Endothelial cell of umbilical vein (primary cell): ENCODE measurements at regions not wholly inside any gene's neighbourhood (a gene's known extent, or its start where the extent isn't known, plus 50 kb on each side); places are given as distances from the start of the nearest gene placed in this dataset.

Source experiments
- BruUV-seq: library from RNA; stranded (reverse); fragments of 400-500 nt; replicated peaks from 2 replicates; lab custom pipeline; 2021; lab: Mats Ljungman, UMichigan
- CTCF ChIA-PET: fragments of 300-600, 350-600 bp; sonication (Branson Sonifier 250); formaldehyde crosslinking; loops from one replicate; lab custom pipeline; 2021; ENCODE audit warnings: antibody characterized with exemption, inconsistent platforms; lab: Charles Lee
- POLR2A ChIA-PET: fragments of 300-600, 350-600 bp; sonication (Branson Sonifier 250); formaldehyde crosslinking; loops from one replicate; lab custom pipeline; 2021; ENCODE audit warnings: antibody characterized with exemption, inconsistent platforms; lab: Charles Lee
- DNase-seq: peaks from one replicate; pipeline ENCODE4 v3.0.0-alpha.2; 2011; ENCODE audit warnings: low read depth, low spot score
- FAIRE-seq: peaks from 2 replicates; lab custom pipeline; 2011; peaks lifted over from hg19 to GRCh38; lab: Jason Lieb, UNC
- H2AFZ ChIP-seq: 2 replicates; pipeline ENCODE4 v1.6.0; 2012; ENCODE audit warnings: low read depth, low read length, control low read depth, inconsistent platforms
- H3K27ac ChIP-seq: 2 replicates; pipeline ENCODE4 v1.5.1; 2011; ENCODE audit warnings: low read depth, mild to moderate bottlenecking, control low read depth, low read length, moderate library complexity; ENCODE audit not compliant: insufficient read depth
- H3K27me3 ChIP-seq, 2 experiments: 2 replicates each; pipeline versions ENCODE4 v1.6.0 to v1.6.1; 2011; ENCODE audit warnings: low read length in 2 of 2, mixed read lengths in 1 of 2; ENCODE audit not compliant: control insufficient read depth in 2 of 2, insufficient read depth in 2 of 2
- H3K36me3 ChIP-seq, 2 experiments: 2 replicates in 1 of 2; 3 replicates in 1 of 2; pipeline ENCODE4 v1.5.1; 2011; ENCODE audit warnings: low read length in 2 of 2, mild to moderate bottlenecking in 1 of 2, moderate library complexity in 1 of 2; ENCODE audit not compliant: control insufficient read depth in 2 of 2, insufficient read depth in 2 of 2; ENCODE audit errors: extremely low read depth in 1 of 2
- H3K4me1 ChIP-seq: 3 replicates; pipeline ENCODE4 v1.5.1; 2011; ENCODE audit warnings: mild to moderate bottlenecking, low read length; ENCODE audit not compliant: control insufficient read depth, insufficient read depth; ENCODE audit errors: extremely low read depth
- H3K4me2 ChIP-seq: 2 replicates; pipeline ENCODE4 v1.6.1; 2011; ENCODE audit warnings: low read length, control low read depth, mixed read lengths; ENCODE audit not compliant: insufficient read depth
- H3K4me3 ChIP-seq, 3 experiments: fragments of 200-600 bp in 1 of 3; sonication (generic), shearing (Covaris generic) in 1 of 3; replicated peaks in 1 of 3; 2 replicates each; pipeline ENCODE4 v1.5.1; 2011 to 2016; ENCODE audit warnings: control low read depth in 3 of 3, low read length in 3 of 3, mild to moderate bottlenecking in 2 of 3, inconsistent platforms in 1 of 3, low read depth in 1 of 3, moderate library complexity in 1 of 3; ENCODE audit not compliant: insufficient read depth in 1 of 3
- H3K79me2 ChIP-seq: 2 replicates; pipeline ENCODE4 v1.6.0; 2012; ENCODE audit warnings: low read length, inconsistent platforms; ENCODE audit not compliant: control insufficient read depth, insufficient read depth
- H3K9ac ChIP-seq: replicated peaks from 2 replicates; pipeline ENCODE3; 2011; ENCODE audit warnings: low read length, control low read depth; ENCODE audit not compliant: insufficient read depth; ENCODE audit errors: extremely low read depth
- H3K9me1 ChIP-seq: replicated peaks from 3 replicates; pipeline ENCODE4 v1.6.0; 2011; ENCODE audit warnings: mild to moderate bottlenecking, low read length; ENCODE audit not compliant: control insufficient read depth, insufficient read depth; ENCODE audit errors: extremely low read depth
- H3K9me3 ChIP-seq: replicated peaks from 2 replicates; pipeline ENCODE4 v1.5.1; 2012; ENCODE audit warnings: low read length, inconsistent platforms; ENCODE audit not compliant: control insufficient read depth, insufficient read depth
- H4K20me1 ChIP-seq: replicated peaks from 2 replicates; pipeline ENCODE3; 2011; ENCODE audit warnings: mild to moderate bottlenecking, low read length; ENCODE audit not compliant: control insufficient read depth, insufficient read depth; ENCODE audit errors: extremely low read depth
- CTCF ChIP-seq, 2 donors: IDR thresholded peaks; 1 replicate in 1 of 2; 2 replicates in 1 of 2; pipeline ENCODE4 v1.5.1; 2011; ENCODE audit warnings: low read length in 2 of 2, mild to moderate bottlenecking in 2 of 2, moderate library complexity in 2 of 2, control low read depth in 1 of 2, inconsistent platforms in 1 of 2, low read depth in 1 of 2; ENCODE audit not compliant: insufficient read depth in 1 of 2; ENCODE audit errors: extremely low read depth in 1 of 2
- EZH2 ChIP-seq: IDR thresholded peaks from 2 replicates; pipeline ENCODE4 v1.6.1; 2012; ENCODE audit warnings: borderline replicate concordance, low read depth, mild to moderate bottlenecking, moderate library complexity, low read length, inconsistent platforms; ENCODE audit not compliant: severe bottlenecking
- FOS ChIP-seq: IDR thresholded peaks from 2 replicates; pipeline ENCODE4 v1.6.1; 2011; ENCODE audit warnings: mild to moderate bottlenecking, low read length, moderate library complexity, borderline replicate concordance; ENCODE audit not compliant: insufficient read depth
- GATA2 ChIP-seq: IDR thresholded peaks from 2 replicates; pipeline ENCODE4 v1.7.0; 2011; ENCODE audit warnings: low read depth, mild to moderate bottlenecking, moderate library complexity, mixed read lengths, low read length; ENCODE audit not compliant: insufficient read length, insufficient read depth
- JUN ChIP-seq: IDR thresholded peaks from 2 replicates; pipeline ENCODE4 v1.6.1; 2011; ENCODE audit warnings: borderline replicate concordance, low read depth; ENCODE audit not compliant: insufficient read length, insufficient read depth
- MYC ChIP-seq: IDR thresholded peaks from one replicate; pipeline ENCODE4 v1.6.1; 2011; ENCODE audit warnings: mild to moderate bottlenecking, low read depth, low read length
- POLR2A ChIP-seq: IDR thresholded peaks from 2 replicates; pipeline ENCODE4 v1.6.1; 2012; ENCODE audit warnings: low read depth, mild to moderate bottlenecking, control low read depth, low read length
- POLR2AphosphoS5 ChIP-seq: IDR thresholded peaks from 2 replicates; pipeline ENCODE4 v1.6.1; 2012; ENCODE audit warnings: low read depth, mild to moderate bottlenecking, control low read depth, low read length, moderate library complexity; ENCODE audit not compliant: insufficient read depth
- dilution Hi-C: fragments of 300-500 bp; cut with MboI; formaldehyde crosslinking; loops from one replicate; pipeline ENCODE4 v1.15.0; 2019; ENCODE audit warnings: low sequenced_read_pairs; ENCODE audit not compliant: extremely low pct_ligation_motif_present
- intact Hi-C: fragments of 100-400 bp; cut with micrococcal nuclease; formaldehyde crosslinking; loops from one replicate; pipeline ENCODE4 v1.10.0; 2022
- TF ChIP-seq, protein P1 (sequence below): IDR thresholded peaks from 2 replicates; pipeline ENCODE4 v1.6.1; 2011; ENCODE audit not compliant: insufficient read depth, insufficient read length

GRCh38 chr1:47523835-47524215 is 86.0 kb downstream of the FOXD2 start:
- H3K36me3 ChIP-seq: no peaks in the 10 kb centered on the region
- ChIA-PET CTCF (interaction anchor here (2.0 to 5.5 kb wide), 2 partner anchors 92 to 202 kb away, joined by 6 to 32 read pairs; no protein-coding TSS in a partner anchor), POLR2A (no interaction called here)
- no peak overlapping the region for H3K4me2 ChIP-seq
- H3K79me2 ChIP-seq: no peaks in the 10 kb centered on the region
- H4K20me1 ChIP-seq: no peaks in the 10 kb centered on the region
- no peak overlapping the region for H2AFZ ChIP-seq
- no peak overlapping the region for H3K27ac ChIP-seq
- H3K4me3 ChIP-seq: no peak overlapping the region
- H3K4me1 ChIP-seq: no peaks in the 10 kb centered on the region
- dilution Hi-C loops (no loop called here), intact Hi-C loops (no loop called here)
- H3K27me3 ChIP-seq: peaks cover 9 to 20% of the 10 kb centered on the region in 2 experiments
- H3K9me3 ChIP-seq: no peaks in the 10 kb centered on the region
- peak; percentile 21 for DNase-seq
- no peak for FAIRE-seq
- no peak overlapping the region for H3K9ac ChIP-seq
- TF ChIP-seq, protein P1, sequence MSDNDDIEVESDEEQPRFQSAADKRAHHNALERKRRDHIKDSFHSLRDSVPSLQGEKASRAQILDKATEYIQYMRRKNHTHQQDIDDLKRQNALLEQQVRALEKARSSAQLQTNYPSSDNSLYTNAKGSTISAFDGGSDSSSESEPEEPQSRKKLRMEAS: no peak
- no peak for TF ChIP-seq EZH2
- no peak for TF ChIP-seq FOS
- no peaks in the 10 kb centered on the region for H3K9me1 ChIP-seq
- no TSS peak for BruUV-seq

- no peaks in the 10 kb centered on the region for H3K9me3 ChIP-seq
- H3K36me3 ChIP-seq: no peaks in the 10 kb centered on the region
- H3K27ac ChIP-seq: no peak overlapping the region
- no peaks in the 10 kb centered on the region for H3K4me1 ChIP-seq
- no peak overlapping the region for H3K4me2 ChIP-seq
- FAIRE-seq: no peak
- peaks cover 9 to 20% of the 10 kb centered on the region in 2 experiments for H3K27me3 ChIP-seq
- H3K4me3 ChIP-seq: no peak overlapping the region
- dilution Hi-C loops (no loop called here), intact Hi-C loops (no loop called here)
- DNase-seq: no peak
- no peak overlapping the region for H2AFZ ChIP-seq
- H4K20me1 ChIP-seq: no peaks in the 10 kb centered on the region
- TF ChIP-seq FOS: no peak
- TF ChIP-seq GATA2: no peak
- TF ChIP-seq POLR2A: no peak
- no peak for TF ChIP-seq MYC
- no peak for TF ChIP-seq POLR2AphosphoS5
- TF ChIP-seq JUN: no peak
- no peak for TF ChIP-seq EZH2
- TF ChIP-seq, protein P1: no peak
- TF ChIP-seq CTCF (IDR thresholded peaks at IDR 0.05; ENCODE audit: extremely low read depth in 1 of 2, insufficient read depth in 1 of 2, low read depth in 1 of 2, low read length in 2 of 2): no peak
- H3K9me1 ChIP-seq: no peaks in the 10 kb centered on the region
- H3K79me2 ChIP-seq: no peaks in the 10 kb centered on the region
- no TSS peak for BruUV-seq
- ChIA-PET POLR2A (no interaction called here), CTCF (interaction anchor here (2.0 to 10.4 kb wide), 2 partner anchors 92 to 202 kb away, joined by 6 to 171 read pairs; no protein-coding TSS in a partner anchor)
- no peak overlapping the region for H3K9ac ChIP-seq
Observed at GRCh38 chr1:47524272-47524671, 86.4 kb downstream of the FOXD2 start.
